SU-DHL-6 (cell line): ENCODE measurements at regions not wholly inside any gene's neighbourhood (a gene's known extent, or its start where the extent isn't known, plus 50 kb on each side); places are given as distances from the start of the nearest gene placed in this dataset.

Source experiments
- H2AFZ ChIP-seq: fragments of 200-600 bp; sonication (generic); 2 replicates; pipeline ENCODE4 v1.6.1; 2014; ENCODE audit warnings: low read depth, mild to moderate bottlenecking, moderate library complexity, mixed read lengths, antibody characterized with exemption, low read length; ENCODE audit not compliant: severe bottlenecking
- H3F3A ChIP-seq: fragments of 200-600 bp; shearing (Covaris generic); 2 replicates; pipeline ENCODE4 v1.6.0; 2016; ENCODE audit warnings: antibody characterized with exemption, mild to moderate bottlenecking; ENCODE audit not compliant: insufficient read depth
- H3K27ac ChIP-seq: fragments of 200-600 bp; sonication (generic); 2 replicates; pipeline ENCODE4 v1.5.1; 2016; ENCODE audit warnings: low read depth, mild to moderate bottlenecking, low read length, moderate library complexity, mixed read lengths
- H3K27me3 ChIP-seq: fragments of 200-600 bp; sonication (generic), shearing (Covaris generic); 2 replicates; pipeline ENCODE4 v1.6.0; 2014; ENCODE audit warnings: mild to moderate bottlenecking, low read length
- H3K36me3 ChIP-seq: fragments of 200-600 bp; sonication (generic); 2 replicates; pipeline ENCODE4 v1.6.1; 2014; ENCODE audit warnings: mild to moderate bottlenecking, low read length, mixed read lengths
- H3K4me2 ChIP-seq: fragments of 300-600, 200-600 bp; shearing (Covaris generic), sonication (generic); 2 replicates; pipeline ENCODE4 v1.6.0; 2014; ENCODE audit warnings: low read length, low read depth, mild to moderate bottlenecking; ENCODE audit not compliant: poor library complexity, severe bottlenecking
- H3K4me3 ChIP-seq: fragments of 200-600 bp; sonication (generic); 2 replicates; pipeline ENCODE4 v1.5.1; 2014; ENCODE audit warnings: antibody characterized with exemption, low read length, mild to moderate bottlenecking, mixed read lengths; ENCODE audit not compliant: insufficient read depth, poor library complexity, severe bottlenecking
- H3K79me2 ChIP-seq: fragments of 200-600 bp; sonication (generic); 2 replicates; pipeline ENCODE4 v1.6.1; 2014; ENCODE audit warnings: mild to moderate bottlenecking, low read length, moderate library complexity; ENCODE audit not compliant: insufficient read depth
- H3K9ac ChIP-seq: fragments of 200-600 bp; sonication (generic); 2 replicates; pipeline ENCODE4 v1.7.0; 2014; ENCODE audit warnings: mild to moderate bottlenecking, low read length
- H3K9me2 ChIP-seq: fragments of 200-600 bp; sonication (generic); replicated peaks from 2 replicates; pipeline ENCODE4 v1.6.1; 2014; ENCODE audit warnings: low read length; ENCODE audit not compliant: insufficient read depth
- H3K9me3 ChIP-seq: fragments of 200-600 bp; sonication (generic); 2 replicates; pipeline ENCODE4 v1.6.1; 2014; ENCODE audit warnings: low read length, mixed read lengths; ENCODE audit not compliant: insufficient read depth
- H4K20me1 ChIP-seq: fragments of 200-600 bp; sonication (generic); 2 replicates; pipeline ENCODE4 v1.6.1; 2014; ENCODE audit warnings: low read depth, mild to moderate bottlenecking, antibody characterized with exemption, low read length, moderate library complexity, mixed read lengths
- CTCF ChIP-seq: fragments of 200-600 bp; sonication (generic); IDR thresholded peaks from one replicate; pipeline ENCODE4 v1.5.1; 2017; ENCODE audit warnings: antibody characterized with exemption, mild to moderate bottlenecking, low read length, moderate library complexity; ENCODE audit not compliant: insufficient read depth, poor library complexity, severe bottlenecking
- EZH2phosphoT487 ChIP-seq: fragments of 200-600 bp; sonication (generic), shearing (Covaris generic); conservative IDR thresholded peaks from 2 replicates; pipeline ENCODE4 v1.6.1; 2018; ENCODE audit warnings: mild to moderate bottlenecking, antibody characterized with exemption, low read length, moderate library complexity, mixed read lengths

DNA sequence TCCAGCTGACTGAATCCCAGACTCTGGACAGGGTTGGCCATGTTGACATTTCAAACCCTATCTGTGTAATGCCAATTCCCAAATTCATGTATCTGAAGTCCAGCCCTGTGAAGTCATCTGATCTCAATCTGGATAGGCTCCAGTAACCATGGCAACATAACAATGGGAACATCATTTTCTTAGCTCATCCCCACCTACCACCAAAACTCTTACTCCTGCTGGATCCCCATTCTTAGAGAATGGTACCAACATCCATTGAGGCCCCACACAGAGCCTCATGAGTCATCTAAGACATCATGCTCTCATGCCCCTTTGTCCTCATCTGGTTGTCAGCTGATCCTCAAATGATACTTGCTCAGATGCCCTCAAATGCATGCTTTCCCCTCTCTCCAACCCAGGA lies 58.9 kb upstream of the TEX51 start:
- Histone ChIP-seq H4K20me1 (no peaks in the 10 kb centered on the region), H3K27ac (no peak overlapping the region), H3K27me3 (no peaks in the 10 kb centered on the region)

DNA sequence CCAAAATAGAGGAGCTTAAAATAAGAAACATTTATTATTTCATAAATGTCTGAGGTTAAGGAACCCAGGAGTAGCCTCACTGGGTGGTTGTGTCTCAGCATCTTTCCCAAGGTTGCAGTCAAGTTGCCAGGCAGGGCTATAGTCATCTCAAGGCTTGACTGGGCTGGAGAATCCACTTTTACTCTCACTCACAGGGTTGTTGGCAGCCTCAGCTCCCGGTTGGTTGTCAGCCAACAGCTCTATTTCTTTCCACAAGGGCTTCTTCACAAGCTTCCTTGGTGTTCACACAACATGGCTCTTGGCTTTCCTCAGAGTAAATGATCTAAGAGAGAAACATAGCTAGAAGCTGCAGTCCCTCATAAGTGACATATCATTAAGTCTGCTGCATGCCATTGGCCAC lies 55.6 kb upstream of the TEX51 start:
- Histone ChIP-seq H3K27ac (no peak overlapping the region), H3K9me2 (no peaks in the 10 kb centered on the region), H4K20me1 (no peaks in the 10 kb centered on the region), H3K4me2 (no peak overlapping the region), H3K79me2 (no peaks in the 10 kb centered on the region), H3K9me3 (no peaks in the 10 kb centered on the region), H2AFZ (no peak overlapping the region), H3K4me3 (no peak overlapping the region), H3K27me3 (no peaks in the 10 kb centered on the region), H3F3A (no peaks in the 10 kb centered on the region), H3K36me3 (no peaks in the 10 kb centered on the region), H3K9ac (no peak overlapping the region)
- no peak for TF ChIP-seq CTCF

More for the DNA sequence above, 58.9 kb upstream of the TEX51 start:
- H3K79me2 ChIP-seq = no peaks in the 10 kb centered on the region
- no peaks in the 10 kb centered on the region for H3K9me2 ChIP-seq
- no peak overlapping the region for H2AFZ ChIP-seq
- H3K9ac ChIP-seq = no peak overlapping the region
- H3K4me3 ChIP-seq = no peak overlapping the region
- H3K4me2 ChIP-seq = no peak overlapping the region
- H3K36me3 ChIP-seq = no peaks in the 10 kb centered on the region
- H3F3A ChIP-seq = no peaks in the 10 kb centered on the region
- TF ChIP-seq CTCF (no peak), EZH2phosphoT487 (no peak)
- no peaks in the 10 kb centered on the region for H3K9me3 ChIP-seq

GRCh38 chr2:126846241-126846640 lies 52.4 kb upstream of the TEX51 start:
- Histone ChIP-seq H3K4me2 (no peak overlapping the region), H3K79me2 (no peaks in the 10 kb centered on the region), H3K27ac (no peak overlapping the region), H2AFZ (no peak overlapping the region), H3K27me3 (no peaks in the 10 kb centered on the region), H3K4me3 (no peak overlapping the region), H3K9me2 (no peaks in the 10 kb centered on the region), H3F3A (no peaks in the 10 kb centered on the region), H3K36me3 (no peaks in the 10 kb centered on the region), H3K9me3 (no peaks in the 10 kb centered on the region), H3K9ac (no peak overlapping the region), H4K20me1 (no peaks in the 10 kb centered on the region)
- TF ChIP-seq EZH2phosphoT487 (no peak), CTCF (no peak)
